Esophagus squamous epithelium (tissue), 4 donors: ENCODE measurements at regions not wholly inside any gene's neighbourhood (a gene's known extent, or its start where the extent isn't known, plus 50 kb on each side); places are given as distances from the start of the nearest gene placed in this dataset.

Experiments used
- POLR2A ChIP-seq, 4 donors: fragments of 450-650 bp; IDR thresholded peaks; one replicate each; pipeline ENCODE4 v1.6.1; 2017; ENCODE audit warnings: antibody characterized with exemption in 4 of 4, mild to moderate bottlenecking in 4 of 4, moderate library complexity in 3 of 4
- TF ChIP-seq, protein P1 (sequence below), 6 experiments: fragments of 450-650 bp in 4 of 6; fragments of 200-600 bp in 2 of 6; sonication (generic) in 2 of 6; IDR thresholded peaks; one replicate each; pipeline ENCODE4 v1.5.1; 2016 to 2019; ENCODE audit warnings: antibody characterized with exemption in 6 of 6, mild to moderate bottlenecking in 4 of 6, moderate library complexity in 4 of 6

DNA sequence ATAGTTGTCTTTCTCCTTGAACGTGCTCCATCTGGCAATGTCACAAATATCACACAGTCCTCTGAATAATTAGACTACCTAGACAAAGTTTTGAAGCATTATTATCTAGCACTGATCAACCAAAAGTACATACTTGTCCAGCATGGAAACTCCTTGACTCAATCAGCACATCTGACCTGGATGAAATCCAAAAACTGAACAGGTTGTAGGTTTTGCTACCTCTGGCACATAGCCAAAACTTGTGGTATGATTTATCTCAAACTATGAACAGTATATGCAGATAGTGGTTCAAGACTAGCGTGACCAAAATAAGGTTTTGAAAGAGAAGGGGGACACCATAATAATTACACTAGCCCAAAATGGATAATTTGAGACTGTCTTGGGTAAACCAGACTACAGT is 158.1 kb downstream of the ARRDC3 start:
- TF ChIP-seq POLR2A (IDR thresholded peaks at IDR 0.05): no peak
- TF ChIP-seq, protein P1, sequence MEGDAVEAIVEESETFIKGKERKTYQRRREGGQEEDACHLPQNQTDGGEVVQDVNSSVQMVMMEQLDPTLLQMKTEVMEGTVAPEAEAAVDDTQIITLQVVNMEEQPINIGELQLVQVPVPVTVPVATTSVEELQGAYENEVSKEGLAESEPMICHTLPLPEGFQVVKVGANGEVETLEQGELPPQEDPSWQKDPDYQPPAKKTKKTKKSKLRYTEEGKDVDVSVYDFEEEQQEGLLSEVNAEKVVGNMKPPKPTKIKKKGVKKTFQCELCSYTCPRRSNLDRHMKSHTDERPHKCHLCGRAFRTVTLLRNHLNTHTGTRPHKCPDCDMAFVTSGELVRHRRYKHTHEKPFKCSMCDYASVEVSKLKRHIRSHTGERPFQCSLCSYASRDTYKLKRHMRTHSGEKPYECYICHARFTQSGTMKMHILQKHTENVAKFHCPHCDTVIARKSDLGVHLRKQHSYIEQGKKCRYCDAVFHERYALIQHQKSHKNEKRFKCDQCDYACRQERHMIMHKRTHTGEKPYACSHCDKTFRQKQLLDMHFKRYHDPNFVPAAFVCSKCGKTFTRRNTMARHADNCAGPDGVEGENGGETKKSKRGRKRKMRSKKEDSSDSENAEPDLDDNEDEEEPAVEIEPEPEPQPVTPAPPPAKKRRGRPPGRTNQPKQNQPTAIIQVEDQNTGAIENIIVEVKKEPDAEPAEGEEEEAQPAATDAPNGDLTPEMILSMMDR (IDR thresholded peaks at IDR 0.05): no peak
